Fibroblast of mammary gland (primary cell): ENCODE measurements at regions not wholly inside any gene's neighbourhood (a gene's known extent, or its start where the extent isn't known, plus 50 kb on each side); places are given as distances from the start of the nearest gene placed in this dataset.

Experiments
- DNase-seq: peaks from one replicate; pipeline ENCODE4 v3.0.0-alpha.2; 2010; ENCODE audit warnings: low read depth
- H3K4me3 ChIP-seq: 2 replicates; pipeline ENCODE4 v1.5.1; 2011; ENCODE audit warnings: low read depth, mild to moderate bottlenecking, low read length, moderate library complexity; ENCODE audit not compliant: control insufficient read depth
- TF ChIP-seq, protein P1 (sequence below): conservative IDR thresholded peaks from 2 replicates; pipeline ENCODE4 v1.5.1; 2011; ENCODE audit warnings: low read depth, low read length, inconsistent platforms; ENCODE audit not compliant: control insufficient read depth, insufficient read depth

GRCh38 chr2:195590199-195590860, 66.7 kb upstream of the SLC39A10 start:
- H3K4me3 ChIP-seq = no peak overlapping the region
- TF ChIP-seq, protein P1, sequence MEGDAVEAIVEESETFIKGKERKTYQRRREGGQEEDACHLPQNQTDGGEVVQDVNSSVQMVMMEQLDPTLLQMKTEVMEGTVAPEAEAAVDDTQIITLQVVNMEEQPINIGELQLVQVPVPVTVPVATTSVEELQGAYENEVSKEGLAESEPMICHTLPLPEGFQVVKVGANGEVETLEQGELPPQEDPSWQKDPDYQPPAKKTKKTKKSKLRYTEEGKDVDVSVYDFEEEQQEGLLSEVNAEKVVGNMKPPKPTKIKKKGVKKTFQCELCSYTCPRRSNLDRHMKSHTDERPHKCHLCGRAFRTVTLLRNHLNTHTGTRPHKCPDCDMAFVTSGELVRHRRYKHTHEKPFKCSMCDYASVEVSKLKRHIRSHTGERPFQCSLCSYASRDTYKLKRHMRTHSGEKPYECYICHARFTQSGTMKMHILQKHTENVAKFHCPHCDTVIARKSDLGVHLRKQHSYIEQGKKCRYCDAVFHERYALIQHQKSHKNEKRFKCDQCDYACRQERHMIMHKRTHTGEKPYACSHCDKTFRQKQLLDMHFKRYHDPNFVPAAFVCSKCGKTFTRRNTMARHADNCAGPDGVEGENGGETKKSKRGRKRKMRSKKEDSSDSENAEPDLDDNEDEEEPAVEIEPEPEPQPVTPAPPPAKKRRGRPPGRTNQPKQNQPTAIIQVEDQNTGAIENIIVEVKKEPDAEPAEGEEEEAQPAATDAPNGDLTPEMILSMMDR = no peak
- DNase-seq = no peak

DNA sequence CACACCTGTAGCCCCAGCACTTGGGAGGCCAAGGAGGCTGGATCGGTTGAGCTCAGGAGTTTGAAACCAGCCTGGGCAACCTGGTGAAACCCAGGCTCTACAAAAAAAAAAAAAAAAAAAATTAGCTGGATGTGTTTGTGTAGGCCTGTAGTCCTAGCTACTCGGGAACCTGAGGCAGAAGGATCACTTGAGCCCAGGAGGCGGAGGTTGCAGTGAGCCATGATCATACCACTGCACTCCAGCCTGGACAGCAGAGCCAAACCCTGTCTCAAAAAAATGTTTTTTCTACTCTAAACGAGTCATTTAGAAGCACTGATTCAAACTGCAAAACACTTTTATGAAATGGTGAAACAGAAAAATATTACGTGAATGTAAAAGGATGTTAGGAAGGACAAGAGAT, 69.1 kb upstream of the SLC39A10 start:
- TF ChIP-seq, protein P1 = no peak
- DNase-seq = no peak
- no peak overlapping the region for H3K4me3 ChIP-seq

- TF ChIP-seq, protein P1 = no peak
- H3K4me3 ChIP-seq = no peak overlapping the region
- no peak for DNase-seq
Measured at GRCh38 chr2:195586062-195586714, 70.8 kb upstream of the SLC39A10 start.

DNA sequence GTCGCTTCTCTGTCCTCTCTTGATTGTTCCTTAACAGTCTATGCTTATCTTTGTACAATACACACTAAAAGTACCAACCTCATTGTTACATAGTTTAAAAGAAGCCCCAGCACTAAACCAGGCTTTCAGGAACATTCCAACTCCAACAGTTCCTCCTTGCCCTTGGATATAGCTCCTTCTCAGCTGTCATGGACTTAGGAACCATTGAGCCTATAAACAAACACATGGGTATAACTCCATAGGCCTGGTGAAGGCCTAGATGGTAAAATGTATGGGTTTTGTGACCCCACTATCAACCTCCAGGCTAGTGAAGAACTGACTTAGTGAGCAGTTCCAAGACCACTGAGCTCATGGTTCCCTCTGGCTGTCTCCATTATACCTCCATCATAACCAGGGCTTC, 74.8 kb upstream of the SLC39A10 start:
- TF ChIP-seq, protein P1 = no peak
- no peak for DNase-seq
- no peak overlapping the region for H3K4me3 ChIP-seq

DNA sequence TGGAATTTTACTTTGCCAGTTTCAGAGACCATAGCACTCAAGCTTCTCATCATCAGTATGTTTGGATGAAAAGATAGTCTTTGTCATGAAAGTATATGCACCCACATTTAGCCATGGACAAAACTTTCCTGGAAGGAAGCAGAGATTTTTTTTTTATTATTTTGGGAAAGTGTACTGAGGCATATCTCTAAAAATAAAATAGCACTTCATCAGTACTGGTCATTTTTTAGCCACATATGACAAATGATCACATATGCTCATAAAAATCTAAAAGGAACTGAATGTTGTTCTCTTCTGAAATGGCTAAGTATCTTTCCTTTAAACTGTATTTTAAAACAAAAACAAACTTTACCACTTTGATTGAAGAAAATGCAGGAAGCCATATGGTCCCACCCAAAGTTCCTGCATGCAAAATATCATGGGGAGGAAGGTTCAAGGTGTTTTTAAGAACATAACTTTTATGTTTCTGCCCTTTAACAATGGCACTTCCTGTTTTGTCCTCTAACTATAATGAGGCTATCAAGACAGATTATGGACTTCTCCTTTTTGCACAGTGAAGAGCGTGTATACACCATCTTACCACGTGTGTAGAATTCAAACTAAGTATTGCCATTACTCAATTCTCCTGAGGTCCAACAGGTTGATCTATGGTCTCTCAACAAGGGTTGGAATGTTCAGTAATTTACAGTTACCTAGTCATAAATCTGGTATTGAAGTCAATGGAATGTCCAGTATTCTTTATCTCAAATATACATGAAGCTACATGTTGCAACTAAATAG, 77.1 kb upstream of the SLC39A10 start:
- DNase-seq = no peak
- H3K4me3 ChIP-seq = no peak overlapping the region
- TF ChIP-seq, protein P1 = no peak

DNA sequence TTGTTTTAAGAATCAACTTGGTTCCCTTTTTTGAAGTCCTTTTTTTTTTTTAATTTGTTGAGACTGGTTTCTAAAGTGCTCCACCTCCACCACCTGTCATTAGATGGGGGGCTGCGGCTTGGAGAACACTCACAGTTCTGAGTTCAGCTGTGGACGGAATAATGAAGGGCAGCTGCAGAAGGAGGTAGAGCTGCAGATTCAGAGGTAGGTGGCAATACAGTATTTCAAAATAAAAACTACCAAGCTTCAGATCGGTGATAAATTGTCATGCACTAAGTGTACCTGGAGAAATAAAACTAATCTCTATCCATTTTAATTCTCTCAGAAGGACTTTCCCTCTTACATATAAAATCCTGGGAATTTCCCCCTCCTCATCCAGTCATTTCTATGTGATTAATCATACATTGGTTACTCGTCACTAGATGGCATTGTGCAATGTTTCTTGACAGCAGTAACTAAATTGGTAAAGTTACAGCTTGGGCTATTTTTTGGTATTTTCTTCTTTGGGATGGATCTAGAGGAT, 81.1 kb upstream of the SLC39A10 start:
- peak; percentile 88 for DNase-seq

More for the DNA sequence above, 81.1 kb upstream of the SLC39A10 start:
- TF ChIP-seq, protein P1 = no peak
- H3K4me3 ChIP-seq = no peak overlapping the region
